HG03354 (cell line): ENCODE measurements at regions not wholly inside any gene's neighbourhood (a gene's known extent, or its start where the extent isn't known, plus 50 kb on each side); places are given as distances from the start of the nearest gene placed in this dataset.

ENCODE experiments used
- ATAC-seq: cut with Tn5 transposase; IDR thresholded peaks from one replicate; pipeline ENCODE4 v1.9.1; 2021; ENCODE audit warnings: mild to moderate bottlenecking; ENCODE audit not compliant: unreplicated experiment, poor library complexity, severe bottlenecking

DNA sequence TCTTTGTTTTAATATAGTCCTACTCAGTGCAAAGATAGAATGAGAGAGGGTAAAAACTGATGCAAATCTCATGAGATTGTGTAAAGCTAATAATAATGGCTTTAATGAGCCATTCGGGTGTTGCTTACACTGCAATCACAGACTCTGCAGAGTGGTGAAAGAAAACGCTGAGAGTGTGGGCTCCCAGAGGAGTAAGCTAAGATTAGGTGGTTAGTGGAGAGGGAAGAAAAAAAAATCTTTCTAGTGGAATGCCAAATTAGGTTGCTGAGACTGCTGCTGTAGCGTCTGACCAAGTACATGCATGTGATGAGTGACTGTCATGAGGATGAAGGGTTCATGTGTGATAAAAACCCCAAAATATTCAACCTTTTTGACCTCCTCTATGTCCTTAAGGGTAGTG, 645.9 kb upstream of the ADGRL4 start:
- ATAC-seq, result no peak

- no peak for ATAC-seq
These were observed 641.6 kb upstream of the ADGRL4 start for GRCh38 chr1:79648126-79648525.

DNA sequence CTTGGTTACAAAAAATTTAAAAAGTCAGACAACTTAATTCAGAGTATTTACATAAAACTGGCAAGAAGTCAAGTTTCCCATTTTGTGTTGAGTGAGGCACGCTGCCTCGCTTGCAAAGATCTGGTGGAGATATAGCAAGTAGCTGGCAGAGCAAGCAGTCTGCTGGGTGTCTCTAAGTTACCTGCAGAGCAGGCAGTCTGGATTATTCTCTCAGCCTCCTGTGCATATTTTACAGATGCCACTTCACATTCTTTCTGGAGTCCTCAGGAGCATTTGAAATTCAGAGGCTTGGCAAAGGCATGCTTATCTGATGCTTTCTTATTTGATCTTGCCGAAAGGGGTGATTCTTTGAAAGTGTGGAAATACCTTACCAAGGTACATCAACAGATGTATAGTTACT, 640.4 kb upstream of the ADGRL4 start:
- ATAC-seq, result no peak

DNA sequence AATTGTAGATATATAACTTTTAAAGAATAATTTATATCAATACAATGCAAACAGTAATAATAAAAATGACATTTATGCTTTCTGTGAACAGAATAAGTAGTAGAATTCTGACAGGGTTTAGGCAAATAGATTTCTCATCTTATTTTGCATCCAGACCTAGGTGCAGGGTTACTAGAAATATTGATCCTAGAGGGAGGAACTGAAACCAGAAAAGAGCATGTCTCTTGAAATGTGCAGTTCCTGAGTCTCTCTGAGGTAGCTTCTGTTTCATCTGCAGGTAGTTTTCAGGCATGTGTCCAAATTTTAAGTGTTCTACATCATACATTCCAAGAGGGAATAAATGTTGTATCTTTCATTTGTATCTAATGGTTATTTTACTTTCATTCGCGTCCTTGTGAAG, 631.9 kb upstream of the ADGRL4 start:
- peak; percentile 99 for ATAC-seq

DNA sequence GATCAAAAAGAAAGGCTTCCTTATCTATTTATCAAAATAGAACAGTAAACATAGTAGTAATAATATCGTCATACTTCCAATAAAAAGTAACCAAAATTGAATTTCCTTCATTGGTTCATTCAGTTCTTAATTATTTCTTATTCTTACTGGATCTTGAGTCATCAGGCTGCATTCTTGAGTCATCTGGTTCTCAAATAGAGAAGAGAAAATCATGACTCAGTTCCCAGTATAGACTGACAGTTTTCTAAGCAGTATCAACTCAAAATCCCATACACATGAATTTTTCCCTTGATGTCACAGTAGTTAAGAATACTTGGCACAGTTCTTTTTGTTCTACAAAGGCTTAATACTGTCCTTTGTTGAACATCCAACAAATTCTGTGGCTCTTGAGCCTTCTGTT, 626.9 kb upstream of the ADGRL4 start:
- ATAC-seq, result peak; percentile 52

- ATAC-seq, result no peak
These were observed 622.9 kb upstream of the ADGRL4 start for GRCh38 chr1:79629414-79629813.

DNA sequence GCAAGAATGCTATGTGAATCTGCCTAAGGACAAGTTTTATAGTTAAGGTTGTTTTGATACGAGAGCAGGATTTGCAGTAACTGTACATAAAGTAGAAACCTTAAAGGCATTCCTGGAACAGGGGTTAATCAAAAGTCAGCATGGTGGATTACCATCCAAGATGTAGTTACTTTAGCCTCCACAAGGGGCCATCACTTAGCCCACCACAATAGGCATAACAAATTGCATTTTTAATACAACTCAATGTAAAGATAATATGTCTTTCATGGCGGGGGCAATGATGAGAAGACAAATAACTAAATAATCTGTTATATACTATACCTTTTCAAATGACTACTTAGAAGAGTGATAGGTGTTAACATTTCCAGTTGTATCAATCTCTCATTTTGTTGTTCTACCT, 611.2 kb upstream of the ADGRL4 start:
- no peak for ATAC-seq

GRCh38 chr1:79614762-79615161, 608.2 kb upstream of the ADGRL4 start:
- peak; percentile 47 for ATAC-seq

GRCh38 chr1:79614106-79614505, 607.6 kb upstream of the ADGRL4 start:
- no peak for ATAC-seq

GRCh38 chr1:79613046-79613445, 606.5 kb upstream of the ADGRL4 start:
- no peak for ATAC-seq

DNA sequence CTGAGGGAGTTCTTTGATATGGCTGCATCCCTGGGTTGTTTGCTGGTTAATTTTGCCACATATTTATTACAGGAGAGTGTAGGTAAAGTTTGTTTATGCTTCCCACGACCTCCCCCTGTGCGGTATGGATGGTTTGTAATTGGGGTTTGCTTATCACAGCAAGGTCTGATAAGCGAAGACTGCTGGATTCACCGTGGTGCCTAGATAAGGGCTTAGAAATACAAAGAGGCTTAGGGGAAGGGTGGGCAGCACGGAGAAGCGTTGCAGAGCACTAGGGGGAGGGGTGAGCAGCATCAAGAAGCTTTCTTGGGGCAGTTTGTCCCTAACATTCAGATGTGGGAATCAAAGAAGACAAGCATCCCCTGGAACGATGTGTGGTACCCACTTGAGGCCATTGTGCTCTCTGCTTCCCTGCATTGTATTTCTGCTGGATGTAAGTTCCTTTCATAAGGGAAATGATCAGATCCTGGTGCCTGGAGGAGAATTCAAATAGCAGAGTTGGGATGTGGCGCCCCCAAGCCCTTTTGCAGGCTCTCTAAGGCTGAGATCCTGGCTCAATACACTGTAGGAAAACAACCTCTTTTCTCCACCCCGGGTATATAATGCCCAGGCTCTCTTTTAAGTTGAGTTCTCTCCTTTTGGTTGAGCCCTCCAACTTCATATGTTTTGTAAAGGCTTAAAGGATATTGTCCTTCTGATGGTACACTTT, 598.1 kb upstream of the ADGRL4 start:
- ATAC-seq, result no peak

GRCh38 chr1:79603843-79604242, 597.3 kb upstream of the ADGRL4 start:
- ATAC-seq, result no peak

GRCh38 chr1:79599257-79599656, 592.7 kb upstream of the ADGRL4 start:
- no peak for ATAC-seq

DNA sequence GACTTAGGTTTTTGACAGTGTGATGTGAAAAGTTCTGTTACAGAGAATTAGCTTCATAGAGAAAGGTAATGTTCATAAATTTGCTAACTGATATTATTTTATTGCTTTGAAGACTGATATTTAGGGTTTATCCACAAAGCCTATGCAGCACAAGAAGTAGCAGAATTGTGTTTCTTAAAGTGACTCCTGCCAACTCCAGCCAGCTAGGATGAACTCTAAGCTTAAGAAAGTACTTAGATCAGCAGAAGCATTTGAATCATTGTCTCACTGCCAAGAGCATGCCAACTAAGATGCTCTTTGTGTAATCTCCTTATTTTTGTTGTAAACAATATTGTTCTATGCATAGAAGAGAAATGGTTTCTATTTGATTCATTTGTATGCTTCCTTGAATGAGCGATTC, 589.4 kb upstream of the ADGRL4 start:
- no peak for ATAC-seq

- no peak for ATAC-seq
These were observed 587.7 kb upstream of the ADGRL4 start for GRCh38 chr1:79594121-79594698.

- no peak for ATAC-seq
These were observed 586.2 kb upstream of the ADGRL4 start for GRCh38 chr1:79592707-79593106.

- ATAC-seq, result no peak
These were observed 582.2 kb upstream of the ADGRL4 start for GRCh38 chr1:79588719-79589118.

- ATAC-seq, result no peak
These were observed 580.7 kb upstream of the ADGRL4 start for GRCh38 chr1:79587229-79587628.

GRCh38 chr1:79585801-79586200, 579.3 kb upstream of the ADGRL4 start:
- no peak for ATAC-seq

- no peak for ATAC-seq
These were observed 568.9 kb upstream of the ADGRL4 start for GRCh38 chr1:79575424-79575823.

DNA sequence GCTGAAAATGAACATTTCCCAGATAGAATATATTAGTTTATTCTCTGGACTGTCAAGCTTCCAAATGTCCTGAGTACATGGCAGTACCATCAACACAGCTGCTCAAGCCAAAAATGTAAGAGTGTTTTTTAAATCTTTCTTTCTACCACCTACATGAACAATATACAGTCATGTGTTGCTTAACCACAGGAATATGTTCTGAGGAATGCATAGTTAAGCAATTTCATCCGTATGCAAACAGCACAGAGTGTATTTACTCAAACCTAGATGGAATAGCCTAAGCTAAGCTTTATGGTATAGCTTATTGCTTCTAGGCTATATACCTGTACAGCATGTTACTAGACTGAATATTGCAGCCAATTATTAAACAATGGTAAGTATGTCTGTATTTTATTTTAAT, 561.9 kb upstream of the ADGRL4 start:
- ATAC-seq, result no peak

DNA sequence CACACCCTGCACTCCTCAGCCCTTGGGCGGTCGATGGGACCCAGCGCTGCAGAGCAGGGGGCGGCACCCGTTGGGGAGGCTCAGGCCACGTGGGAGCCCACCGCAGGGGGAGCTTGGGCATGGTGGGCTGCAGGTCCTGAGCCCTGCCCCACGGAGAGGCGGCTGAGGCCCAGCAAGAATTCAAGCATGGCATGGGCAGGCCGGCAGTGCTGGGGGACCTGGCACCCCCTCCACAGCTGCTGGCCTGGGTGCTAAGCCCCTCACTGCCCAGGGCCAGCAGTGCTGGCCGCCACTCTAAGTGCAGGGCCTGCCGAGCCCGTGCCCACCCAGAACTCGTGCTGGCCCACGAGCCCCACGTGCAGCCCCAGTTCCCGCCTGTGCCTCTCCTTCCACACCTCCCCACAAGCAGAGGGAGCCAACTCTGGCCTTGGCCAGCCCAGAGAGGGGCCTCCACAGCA, 555.0 kb upstream of the ADGRL4 start:
- no peak for ATAC-seq
